Esophagus muscularis mucosa (tissue), 4 donors: ENCODE measurements at regions not wholly inside any gene's neighbourhood (a gene's known extent, or its start where the extent isn't known, plus 50 kb on each side); places are given as distances from the start of the nearest gene placed in this dataset.
A peak's percentile ranks its signal among the peaks of the same experiment; 100 is the strongest.

Source experiments
- DNase-seq: peaks from one replicate; pipeline ENCODE4 v3.0.0-alpha.2; 2017; ENCODE audit errors: extremely low spot score
- H3K27ac ChIP-seq, 4 donors: fragments of 200-600 bp; sonication (generic); replicated peaks in 1 of 4; 1 replicate in 3 of 4; 2 replicates in 1 of 4; pipeline ENCODE4 v1.5.1; 2016 to 2019; ENCODE audit warnings: mild to moderate bottlenecking in 1 of 4
- H3K27me3 ChIP-seq, 4 donors: fragments of 200-600 bp; sonication (generic); one replicate each; pipeline versions ENCODE4 v1.5.1 to v1.6.0; 2016 to 2019
- H3K36me3 ChIP-seq, 4 donors: fragments of 200-600 bp; sonication (generic); one replicate each; pipeline ENCODE4 v1.5.1; 2016 to 2019
- H3K4me1 ChIP-seq, 4 donors: fragments of 200-600 bp; sonication (generic); one replicate each; pipeline ENCODE4 v1.5.1; 2016 to 2019
- H3K4me3 ChIP-seq, 4 donors: fragments of 200-600 bp; sonication (generic); 1 replicate in 2 of 4; 2 replicates in 2 of 4; pipeline ENCODE4 v1.5.1; 2016 to 2019; ENCODE audit warnings: mild to moderate bottlenecking in 4 of 4, moderate library complexity in 1 of 4
- H3K9me3 ChIP-seq, 4 donors: fragments of 200-600 bp; sonication (generic); 1 replicate in 3 of 4; 2 replicates in 1 of 4; pipeline ENCODE4 v1.5.1; 2016 to 2019
- EP300 ChIP-seq: sonication (generic); formaldehyde crosslinking; IDR thresholded peaks from one replicate; pipeline ENCODE4 v1.6.1; 2017; ENCODE audit warnings: antibody characterized with exemption
- POLR2A ChIP-seq: fragments of 450-650 bp; IDR thresholded peaks from one replicate; pipeline ENCODE4 v1.6.1; 2017; ENCODE audit warnings: antibody characterized with exemption, moderate library complexity, mild to moderate bottlenecking, low read depth
- POLR2AphosphoS5 ChIP-seq, 2 donors: sonication (generic); formaldehyde crosslinking; IDR thresholded peaks; one replicate each; pipeline ENCODE4 v1.6.1; 2017; ENCODE audit warnings: antibody characterized with exemption in 2 of 2
- WGBS: methylation state at CpG from one replicate; pipeline ENCODE4 v1.1.5; 2018; 5-methylcytosine and 5-hydroxymethylcytosine counted together
- intact Hi-C: fragments of 100-400 bp; cut with DNase I; formaldehyde crosslinking; loops from one replicate; pipeline ENCODE4 v1.15.1; 2023
- TF ChIP-seq, protein P1 (sequence below), 3 experiments: fragments of 200-600 bp in 2 of 3; fragments of 450-650 bp in 1 of 3; sonication (generic) in 2 of 3; IDR thresholded peaks; one replicate each; pipeline ENCODE4 v1.5.1; 2017 to 2019; ENCODE audit warnings: antibody characterized with exemption in 3 of 3, mild to moderate bottlenecking in 2 of 3, moderate library complexity in 1 of 3

GRCh38 chr13:40191186-40191980 lies 475.1 kb downstream of the FOXO1 start:
- intact Hi-C loops, result loop anchor here (10.0 kb wide), 1 partner anchor 473 kb away; the partner anchor contains the start of gene FOXO1
- H3K27ac ChIP-seq, result peak overlapping the region; percentile 79 to 92 (median 87)
- TF ChIP-seq, protein P1, sequence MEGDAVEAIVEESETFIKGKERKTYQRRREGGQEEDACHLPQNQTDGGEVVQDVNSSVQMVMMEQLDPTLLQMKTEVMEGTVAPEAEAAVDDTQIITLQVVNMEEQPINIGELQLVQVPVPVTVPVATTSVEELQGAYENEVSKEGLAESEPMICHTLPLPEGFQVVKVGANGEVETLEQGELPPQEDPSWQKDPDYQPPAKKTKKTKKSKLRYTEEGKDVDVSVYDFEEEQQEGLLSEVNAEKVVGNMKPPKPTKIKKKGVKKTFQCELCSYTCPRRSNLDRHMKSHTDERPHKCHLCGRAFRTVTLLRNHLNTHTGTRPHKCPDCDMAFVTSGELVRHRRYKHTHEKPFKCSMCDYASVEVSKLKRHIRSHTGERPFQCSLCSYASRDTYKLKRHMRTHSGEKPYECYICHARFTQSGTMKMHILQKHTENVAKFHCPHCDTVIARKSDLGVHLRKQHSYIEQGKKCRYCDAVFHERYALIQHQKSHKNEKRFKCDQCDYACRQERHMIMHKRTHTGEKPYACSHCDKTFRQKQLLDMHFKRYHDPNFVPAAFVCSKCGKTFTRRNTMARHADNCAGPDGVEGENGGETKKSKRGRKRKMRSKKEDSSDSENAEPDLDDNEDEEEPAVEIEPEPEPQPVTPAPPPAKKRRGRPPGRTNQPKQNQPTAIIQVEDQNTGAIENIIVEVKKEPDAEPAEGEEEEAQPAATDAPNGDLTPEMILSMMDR (IDR thresholded peaks at IDR 0.05), result no peak
- TF ChIP-seq EP300 (no peak), POLR2AphosphoS5 (IDR thresholded peaks at IDR 0.05) (no peak), POLR2A (no peak)
- peaks cover 50 to 71% (median 68%) of the 10 kb centered on the region in 4 donors for H3K4me1 ChIP-seq
- no peaks in the 10 kb centered on the region for H3K9me3 ChIP-seq
- 46% methylated on average over 7 of the region's 7 CpGs for WGBS
- DNase-seq, result no peak
- no peaks in the 10 kb centered on the region for H3K36me3 ChIP-seq
- H3K4me3 ChIP-seq, result no peak overlapping the region
- no peaks in the 10 kb centered on the region for H3K27me3 ChIP-seq

GRCh38 chr13:40192452-40192851 lies 474.0 kb downstream of the FOXO1 start:
- TF ChIP-seq POLR2AphosphoS5 (IDR thresholded peaks at IDR 0.05) (no peak), EP300 (no peak), POLR2A (no peak)
- TF ChIP-seq, protein P1 (IDR thresholded peaks at IDR 0.05), result no peak
- no peak for DNase-seq
- Histone ChIP-seq H3K36me3 (no peaks in the 10 kb centered on the region), H3K4me3 (no peak overlapping the region), H3K9me3 (no peaks in the 10 kb centered on the region), H3K4me1 (peaks cover 50 to 71% (median 68%) of the 10 kb centered on the region in 4 donors), H3K27me3 (no peaks in the 10 kb centered on the region), H3K27ac (peak overlapping the region; percentile 79 to 92 (median 87))
- intact Hi-C loops, result loop anchor here (10.0 kb wide), 1 partner anchor 472 kb away; the partner anchor contains the start of gene FOXO1
- 93% methylated on average over 3 of the region's 5 CpGs for WGBS

- WGBS, result 25% methylated on average over 4 of the region's 7 CpGs
- H3K4me1 ChIP-seq, result peaks cover 50 to 71% (median 68%) of the 10 kb centered on the region in 4 donors
- peak overlapping the region; percentile 79 to 92 (median 87) for H3K27ac ChIP-seq
- intact Hi-C loops, result loop anchor here (10.0 kb wide), 1 partner anchor 472 kb away; the partner anchor contains the start of gene FOXO1
- H3K36me3 ChIP-seq, result no peaks in the 10 kb centered on the region
- H3K4me3 ChIP-seq, result peak overlapping the region in 3 of 4 donors; percentile 15 to 27 (median 21)
- no peak for DNase-seq
- H3K27me3 ChIP-seq, result no peaks in the 10 kb centered on the region
- no peak for TF ChIP-seq POLR2AphosphoS5 (IDR thresholded peaks at IDR 0.05)
- no peak for TF ChIP-seq EP300
- no peak for TF ChIP-seq POLR2A
- TF ChIP-seq, protein P1 (IDR thresholded peaks at IDR 0.05), result no peak
- no peaks in the 10 kb centered on the region for H3K9me3 ChIP-seq
These were observed 473.6 kb downstream of the FOXO1 start for GRCh38 chr13:40192858-40193257.

- peaks cover 50 to 66% (median 62%) of the 10 kb centered on the region in 4 donors for H3K4me1 ChIP-seq
- peak overlapping the region; percentile 15 to 39 (median 24) for H3K4me3 ChIP-seq
- no peaks in the 10 kb centered on the region for H3K36me3 ChIP-seq
- TF ChIP-seq, protein P1 (IDR thresholded peaks at IDR 0.05), result no peak
- TF ChIP-seq POLR2AphosphoS5 (IDR thresholded peaks at IDR 0.05), result peak; percentile 56 to 80
- 50% methylated on average over 18 of the region's 18 CpGs for WGBS
- no peak for DNase-seq
- intact Hi-C loops, result loop anchor here (10.0 kb wide), 1 partner anchor 471 kb away; the partner anchor contains the start of gene FOXO1
- H3K9me3 ChIP-seq, result no peaks in the 10 kb centered on the region
- H3K27me3 ChIP-seq, result no peaks in the 10 kb centered on the region
- H3K27ac ChIP-seq, result peak overlapping the region; percentile 79 to 92 (median 87)
These were observed 472.9 kb downstream of the FOXO1 start for GRCh38 chr13:40193286-40194223.
